KMS-11 (cell line): ENCODE measurements at regions not wholly inside any gene's neighbourhood (a gene's known extent, or its start where the extent isn't known, plus 50 kb on each side); places are given as distances from the start of the nearest gene placed in this dataset.

Experiments used
- H2AFZ ChIP-seq: fragments of 200-600 bp; sonication (generic); 2 replicates; pipeline ENCODE4 v1.6.1; 2016; ENCODE audit warnings: antibody characterized with exemption, mixed run types, low read depth
- H3K27ac ChIP-seq: fragments of 200-600 bp; sonication (generic); 2 replicates; pipeline ENCODE4 v1.6.1; 2016; ENCODE audit warnings: mild to moderate bottlenecking, mixed run types
- H3K27me3 ChIP-seq: fragments of 200-600 bp; sonication (generic); 2 replicates; pipeline ENCODE4 v1.6.1; 2017; ENCODE audit warnings: mild to moderate bottlenecking, low read depth, mixed run types, moderate library complexity; ENCODE audit not compliant: insufficient read depth
- H3K36me3 ChIP-seq: fragments of 200-600 bp; sonication (generic); 2 replicates; pipeline ENCODE4 v1.6.1; 2017; ENCODE audit warnings: mild to moderate bottlenecking, mixed run types; ENCODE audit not compliant: insufficient read depth
- H3K4me1 ChIP-seq: fragments of 200-600 bp; sonication (generic); 2 replicates; pipeline ENCODE4 v1.6.1; 2016; ENCODE audit warnings: mild to moderate bottlenecking, low read depth, mixed run types; ENCODE audit not compliant: poor library complexity, severe bottlenecking
- H3K4me2 ChIP-seq: fragments of 200-600 bp; sonication (generic); 2 replicates; pipeline ENCODE4 v1.7.0; 2016; ENCODE audit warnings: mild to moderate bottlenecking, mixed run types
- H3K4me3 ChIP-seq: fragments of 200-600 bp; sonication (generic); IDR thresholded peaks from 2 replicates; pipeline ENCODE4 v1.6.1; 2017; ENCODE audit warnings: low read depth, low read length, mixed read lengths; ENCODE audit not compliant: insufficient read depth
- H3K79me2 ChIP-seq: fragments of 200-600 bp; sonication (generic); 2 replicates; pipeline ENCODE4 v1.6.1; 2016; ENCODE audit warnings: low read depth, mixed run types; ENCODE audit not compliant: insufficient read depth
- H3K9ac ChIP-seq: fragments of 200-600 bp; sonication (generic); 2 replicates; pipeline ENCODE4 v1.6.1; 2016; ENCODE audit warnings: mild to moderate bottlenecking, mixed run types
- H4K20me1 ChIP-seq: fragments of 200-600 bp; sonication (generic); 2 replicates; pipeline ENCODE4 v1.6.1; 2016; ENCODE audit warnings: mild to moderate bottlenecking, mixed run types; ENCODE audit not compliant: insufficient read depth
- TF ChIP-seq, protein P1 (sequence below): fragments of 200-600 bp; sonication (generic); conservative IDR thresholded peaks from 2 replicates; pipeline ENCODE4 v1.6.1; 2017; ENCODE audit warnings: low read depth, mild to moderate bottlenecking, antibody characterized with exemption, low read length, moderate library complexity, mixed read lengths

DNA sequence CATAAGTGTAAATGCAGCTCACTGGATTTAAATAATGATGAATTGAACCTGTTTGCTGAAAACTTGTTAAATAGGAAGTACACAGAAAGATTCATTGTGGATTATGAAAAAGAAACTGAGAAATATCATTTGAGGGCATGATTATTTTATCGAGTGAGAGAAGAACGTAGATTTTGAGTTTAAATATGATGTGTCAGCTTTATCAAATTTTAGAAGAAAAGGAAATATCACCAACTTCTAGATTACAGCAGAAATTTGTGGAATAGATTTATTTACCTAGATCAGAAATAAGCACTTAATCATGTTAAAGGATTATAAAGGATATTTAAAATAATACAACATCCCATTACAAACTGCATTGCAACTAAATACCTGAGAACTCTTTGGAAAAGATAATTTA is 315.5 kb downstream of the ZPLD1 start:
- TF ChIP-seq, protein P1, sequence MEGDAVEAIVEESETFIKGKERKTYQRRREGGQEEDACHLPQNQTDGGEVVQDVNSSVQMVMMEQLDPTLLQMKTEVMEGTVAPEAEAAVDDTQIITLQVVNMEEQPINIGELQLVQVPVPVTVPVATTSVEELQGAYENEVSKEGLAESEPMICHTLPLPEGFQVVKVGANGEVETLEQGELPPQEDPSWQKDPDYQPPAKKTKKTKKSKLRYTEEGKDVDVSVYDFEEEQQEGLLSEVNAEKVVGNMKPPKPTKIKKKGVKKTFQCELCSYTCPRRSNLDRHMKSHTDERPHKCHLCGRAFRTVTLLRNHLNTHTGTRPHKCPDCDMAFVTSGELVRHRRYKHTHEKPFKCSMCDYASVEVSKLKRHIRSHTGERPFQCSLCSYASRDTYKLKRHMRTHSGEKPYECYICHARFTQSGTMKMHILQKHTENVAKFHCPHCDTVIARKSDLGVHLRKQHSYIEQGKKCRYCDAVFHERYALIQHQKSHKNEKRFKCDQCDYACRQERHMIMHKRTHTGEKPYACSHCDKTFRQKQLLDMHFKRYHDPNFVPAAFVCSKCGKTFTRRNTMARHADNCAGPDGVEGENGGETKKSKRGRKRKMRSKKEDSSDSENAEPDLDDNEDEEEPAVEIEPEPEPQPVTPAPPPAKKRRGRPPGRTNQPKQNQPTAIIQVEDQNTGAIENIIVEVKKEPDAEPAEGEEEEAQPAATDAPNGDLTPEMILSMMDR: no peak

DNA sequence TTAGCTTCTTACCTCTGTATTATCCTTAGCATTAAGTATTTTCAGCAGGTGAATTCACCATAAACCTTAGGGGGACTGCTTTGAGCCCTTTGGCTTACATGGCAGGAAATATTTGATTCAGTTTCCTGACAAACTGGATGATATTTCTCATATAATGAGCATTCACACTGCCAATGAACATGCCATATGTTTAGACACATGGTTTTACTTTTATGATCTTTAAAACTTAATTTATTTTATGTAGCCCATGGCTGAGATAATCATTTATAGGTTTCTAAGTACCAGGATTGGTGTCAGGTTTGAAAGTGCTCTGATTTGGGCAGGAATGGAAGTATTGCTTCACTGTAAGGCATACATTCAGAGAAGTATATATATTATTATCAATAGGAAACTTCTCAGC is 319.1 kb downstream of the ZPLD1 start:
- no peaks in the 10 kb centered on the region for H3K79me2 ChIP-seq
- no peak overlapping the region for H2AFZ ChIP-seq
- H3K4me3 ChIP-seq: no peak overlapping the region
- H3K36me3 ChIP-seq: no peaks in the 10 kb centered on the region
- H3K27ac ChIP-seq: no peak overlapping the region
- no peaks in the 10 kb centered on the region for H3K4me1 ChIP-seq
- H3K27me3 ChIP-seq: no peaks in the 10 kb centered on the region
- no peaks in the 10 kb centered on the region for H4K20me1 ChIP-seq
- TF ChIP-seq, protein P1: no peak
- no peak overlapping the region for H3K9ac ChIP-seq
- H3K4me2 ChIP-seq: no peak overlapping the region

More for the DNA sequence above, 315.5 kb downstream of the ZPLD1 start:
- H3K9ac ChIP-seq: no peak overlapping the region
- no peaks in the 10 kb centered on the region for H3K79me2 ChIP-seq
- H3K27me3 ChIP-seq: no peaks in the 10 kb centered on the region
- no peaks in the 10 kb centered on the region for H4K20me1 ChIP-seq
- no peak overlapping the region for H3K4me2 ChIP-seq
- H3K4me3 ChIP-seq: no peak overlapping the region
- H2AFZ ChIP-seq: no peak overlapping the region
- no peaks in the 10 kb centered on the region for H3K4me1 ChIP-seq
- no peaks in the 10 kb centered on the region for H3K36me3 ChIP-seq
- H3K27ac ChIP-seq: no peak overlapping the region

DNA sequence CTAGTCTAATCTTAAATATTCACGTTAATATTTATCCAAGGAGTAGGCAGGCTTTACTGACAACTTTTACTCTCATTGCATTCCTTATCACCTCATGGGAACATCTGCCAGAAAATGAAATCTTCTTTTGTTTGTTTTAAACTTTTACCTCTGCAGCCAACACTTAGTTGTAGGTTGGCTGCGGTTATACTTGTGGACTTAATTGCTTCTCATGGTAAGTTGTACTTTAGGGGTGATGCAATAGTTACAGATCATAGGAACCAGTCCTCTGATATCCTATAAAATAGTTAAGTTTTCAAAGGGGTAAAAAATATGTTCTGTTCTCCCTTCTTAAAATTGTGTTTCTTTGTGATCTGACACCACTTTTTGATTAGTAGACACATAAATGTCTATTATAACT is 321.9 kb downstream of the ZPLD1 start:
- no peaks in the 10 kb centered on the region for H3K4me1 ChIP-seq
- H2AFZ ChIP-seq: no peak overlapping the region
- H3K4me3 ChIP-seq: no peak overlapping the region
- no peaks in the 10 kb centered on the region for H3K27me3 ChIP-seq
- no peak overlapping the region for H3K27ac ChIP-seq
- TF ChIP-seq, protein P1: no peak
- H3K4me2 ChIP-seq: no peak overlapping the region
- H3K79me2 ChIP-seq: no peaks in the 10 kb centered on the region
- H3K9ac ChIP-seq: no peak overlapping the region
- no peaks in the 10 kb centered on the region for H4K20me1 ChIP-seq
- no peaks in the 10 kb centered on the region for H3K36me3 ChIP-seq

DNA sequence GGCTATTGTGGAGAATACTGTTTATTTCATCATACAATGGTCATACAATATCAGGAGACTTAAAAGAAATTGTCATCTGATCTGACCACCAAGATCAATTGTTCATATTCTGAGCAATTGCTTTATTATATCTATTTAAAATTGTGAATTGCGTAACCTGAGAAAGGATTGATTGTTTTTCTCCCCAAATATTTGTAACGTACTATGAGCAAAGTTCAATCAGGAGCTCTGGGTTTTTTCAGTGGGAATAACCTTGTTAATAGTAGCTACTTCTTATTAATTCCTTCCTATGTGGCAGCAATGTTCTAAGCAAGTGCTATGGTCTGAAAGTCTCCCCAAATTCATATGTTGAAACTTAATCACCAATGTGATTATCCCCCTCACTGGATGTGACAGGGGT is 323.1 kb downstream of the ZPLD1 start:
- Histone ChIP-seq H3K4me3 (no peak overlapping the region), H3K9ac (no peak overlapping the region), H4K20me1 (no peaks in the 10 kb centered on the region), H3K4me2 (no peak overlapping the region), H3K4me1 (no peaks in the 10 kb centered on the region), H3K27ac (no peak overlapping the region), H3K36me3 (no peaks in the 10 kb centered on the region), H2AFZ (no peak overlapping the region), H3K79me2 (no peaks in the 10 kb centered on the region), H3K27me3 (no peaks in the 10 kb centered on the region)
- TF ChIP-seq, protein P1: no peak
